ENCODE measurements at regions not wholly inside any gene's neighbourhood (a gene's known extent, or its start where the extent isn't known, plus 50 kb on each side); places are given as distances from the start of the nearest gene placed in this dataset.
"Not testable (repeated sequence)": the region's sequence is repeated elsewhere in the genome, so short reads cannot be mapped to it uniquely, and the experiment has no call there.

GRCh38 chr10:123318516-123318915 lies 164.3 kb downstream of the BUB3 start:
- no peak for DNase-seq

DNA sequence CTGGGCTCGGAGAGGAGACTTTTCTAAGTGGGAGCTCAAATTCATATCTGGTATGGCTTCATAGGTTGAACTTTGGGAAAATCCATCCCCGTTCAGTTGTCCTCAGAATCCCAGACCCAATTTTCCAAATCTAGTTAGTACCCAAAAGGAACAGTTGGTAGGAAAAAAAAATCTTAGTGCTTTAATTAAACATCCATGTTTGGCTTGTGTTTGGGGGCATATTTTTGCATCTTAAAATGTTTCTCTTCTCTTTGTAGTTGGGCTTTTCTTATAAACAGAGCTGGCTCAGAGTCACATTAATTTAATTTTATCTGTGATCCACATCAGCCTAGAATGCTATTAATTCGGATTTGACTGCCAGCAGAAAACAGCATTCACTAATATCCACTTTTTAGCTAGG lies 165.9 kb downstream of the BUB3 start:
- DNase-seq, result no peak

- no peak for DNase-seq
These were observed 169.7 kb downstream of the BUB3 start for GRCh38 chr10:123323884-123324283.

DNA sequence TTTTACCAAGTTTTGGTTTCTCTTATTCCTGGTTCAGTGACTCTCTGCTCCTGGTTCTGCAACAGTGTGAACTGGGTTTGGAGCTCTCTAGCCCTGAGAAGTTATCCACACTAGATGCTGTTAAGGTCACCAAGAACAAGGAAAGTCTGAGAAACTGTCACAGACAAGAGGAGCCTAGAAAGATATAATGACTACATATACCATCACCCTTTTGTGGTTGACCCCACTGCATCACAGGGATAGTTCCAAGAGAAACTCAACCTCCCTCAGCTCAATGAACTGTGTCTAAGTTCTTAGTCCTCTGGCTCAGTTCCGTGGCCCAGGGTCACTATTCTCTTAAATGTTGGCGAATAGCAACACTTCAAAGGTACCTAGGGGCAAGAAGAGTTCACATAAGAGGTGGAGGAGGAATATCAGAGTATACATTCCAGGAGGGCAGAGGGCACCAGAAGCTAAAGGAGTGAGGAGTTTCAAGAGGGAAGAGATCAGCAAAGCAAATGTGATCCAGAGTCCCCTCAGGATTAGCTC lies 171.5 kb downstream of the BUB3 start:
- no peak for DNase-seq

GRCh38 chr10:123326674-123327073 lies 172.5 kb downstream of the BUB3 start:
- no peak for DNase-seq

GRCh38 chr10:123327450-123327849 lies 173.2 kb downstream of the BUB3 start:
- DNase-seq, result no peak

- DNase-seq, result no peak
These were observed 173.7 kb downstream of the BUB3 start for GRCh38 chr10:123327896-123328295.

DNA sequence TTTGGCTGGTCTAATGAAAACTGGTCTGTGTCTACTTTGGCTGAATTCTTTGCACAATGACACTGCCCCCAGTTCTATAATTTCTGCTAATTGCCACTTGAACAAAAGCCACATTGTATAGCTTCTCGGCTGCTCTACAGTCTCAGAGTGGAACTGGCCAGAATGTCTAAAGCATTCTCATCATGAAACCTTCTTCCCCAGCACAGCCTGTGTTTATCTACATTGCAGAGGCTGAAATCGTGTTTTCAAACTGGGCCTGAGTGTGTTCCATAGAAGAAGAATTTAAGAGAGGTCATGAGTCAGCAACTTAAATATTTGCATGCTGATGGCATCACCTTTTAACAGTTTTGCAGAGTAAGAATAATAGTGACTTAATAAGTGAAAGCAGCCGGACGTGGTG lies 177.2 kb downstream of the BUB3 start:
- DNase-seq, result no peak

DNA sequence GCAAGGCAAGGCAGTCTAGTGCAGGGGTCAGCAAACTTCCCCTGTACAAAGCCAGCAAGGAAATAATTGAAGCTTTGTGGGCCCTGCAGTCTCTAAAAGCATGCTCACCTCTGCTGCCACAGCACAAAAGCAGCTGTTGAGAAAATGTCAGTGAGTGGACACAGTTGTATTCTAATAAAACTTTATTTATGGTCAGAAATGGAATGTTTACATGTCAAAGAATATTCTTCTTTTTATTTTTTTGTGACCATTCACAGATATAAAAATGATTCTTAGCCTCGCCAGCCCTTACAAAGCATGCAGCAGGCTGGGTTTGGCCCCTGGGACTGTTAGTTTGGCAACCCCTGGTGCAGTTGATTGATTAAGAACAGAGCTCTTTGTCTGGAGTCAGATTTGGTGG lies 192.4 kb downstream of the BUB3 start:
- no peak for DNase-seq

DNA sequence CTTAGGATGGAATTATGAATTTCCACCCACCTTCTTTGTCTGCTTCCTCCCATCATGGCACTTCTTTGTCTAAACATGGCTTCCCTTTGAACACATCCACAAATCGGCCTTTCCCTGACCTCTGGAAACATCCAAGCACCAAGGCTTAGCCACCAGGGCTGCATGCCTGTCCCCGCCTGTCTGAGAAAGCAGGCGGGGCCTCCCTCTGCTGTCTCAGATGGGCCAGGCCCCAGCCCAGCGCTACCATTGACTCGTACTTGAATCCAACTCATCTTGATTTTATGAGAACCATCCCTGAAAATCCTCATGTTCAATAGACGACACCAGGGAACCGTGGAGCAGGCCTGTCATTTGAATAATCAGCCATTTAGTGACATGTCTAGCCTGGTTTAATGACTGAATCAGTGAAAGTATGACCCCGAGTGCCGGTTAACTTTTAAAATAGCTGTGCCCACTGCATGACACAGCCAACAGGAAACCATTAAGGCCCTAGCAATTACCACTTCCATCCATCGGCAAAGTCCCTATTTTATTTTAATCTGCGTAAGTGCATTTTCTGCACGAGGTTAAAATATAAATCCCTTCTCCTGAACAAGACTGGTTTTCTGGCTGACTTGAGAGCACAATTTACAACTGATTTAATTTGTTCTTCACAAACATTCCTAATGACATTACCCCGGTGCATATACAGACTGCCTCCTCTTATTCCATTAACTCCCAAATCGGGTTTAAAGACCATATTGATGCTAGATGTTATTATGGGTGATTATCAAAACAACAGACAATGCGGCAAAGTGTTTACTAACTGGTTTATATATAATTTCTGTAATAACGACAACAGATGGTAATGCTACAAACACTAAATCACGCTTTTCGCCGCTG lies 194.7 kb downstream of the BUB3 start:
- no peak for DNase-seq

DNA sequence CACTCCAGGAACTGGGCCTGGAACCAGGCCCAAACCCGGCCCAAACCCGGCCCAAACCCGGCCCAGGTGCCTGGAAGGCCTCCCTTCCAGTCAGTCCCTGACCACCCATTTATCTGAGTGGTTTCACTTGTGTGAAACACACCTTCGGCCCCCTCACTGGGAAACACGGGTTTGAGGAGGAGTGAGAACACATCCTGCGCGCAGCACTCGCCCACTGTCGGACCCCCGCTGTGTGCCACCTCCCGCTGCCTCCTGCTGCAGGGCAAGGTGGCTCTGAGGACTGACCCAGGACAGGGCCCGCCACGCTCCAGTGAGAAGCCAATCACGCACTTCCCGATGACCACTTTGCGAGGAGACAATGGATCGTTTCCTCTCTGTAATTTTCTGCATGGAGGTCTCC lies 197.5 kb downstream of the BUB3 start:
- no peak for DNase-seq

- DNase-seq, result no peak
These were observed 200.3 kb downstream of the BUB3 start for GRCh38 chr10:123354521-123354920.

DNA sequence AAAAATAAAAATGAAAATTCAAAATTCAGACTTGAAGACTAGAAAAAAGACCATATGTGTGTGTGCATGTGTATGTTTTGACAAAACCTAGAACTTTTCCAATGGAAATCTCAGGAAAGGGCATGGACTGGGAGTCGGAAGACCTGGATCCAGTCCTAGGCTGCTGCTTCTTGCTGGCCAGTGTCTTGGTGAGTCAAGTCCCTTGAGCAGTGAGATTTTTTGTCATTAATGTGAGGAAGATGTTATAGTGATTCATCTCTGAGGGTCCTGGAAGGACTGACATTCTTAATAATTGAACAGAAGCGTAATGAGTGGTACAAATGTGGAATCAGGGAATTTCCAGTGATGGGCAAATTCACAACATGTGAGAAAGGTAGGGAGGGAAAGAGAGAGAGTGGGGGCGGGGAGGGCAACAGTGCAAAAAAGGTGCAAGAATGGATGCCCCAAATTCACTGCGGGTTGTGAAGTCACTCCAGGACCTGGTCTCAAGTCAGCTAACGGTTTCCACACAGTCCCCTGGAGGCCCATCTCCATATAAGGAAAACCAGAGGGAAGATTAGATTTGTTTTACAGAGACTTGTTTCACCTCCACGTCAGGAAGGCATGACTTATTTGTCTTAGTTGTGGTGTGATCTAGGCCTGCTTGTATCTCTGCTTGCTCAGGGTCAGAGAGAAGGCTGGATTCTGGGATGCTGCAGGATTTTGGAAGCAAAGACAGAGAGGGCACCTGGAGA lies 201.7 kb downstream of the BUB3 start:
- DNase-seq, result no peak

DNA sequence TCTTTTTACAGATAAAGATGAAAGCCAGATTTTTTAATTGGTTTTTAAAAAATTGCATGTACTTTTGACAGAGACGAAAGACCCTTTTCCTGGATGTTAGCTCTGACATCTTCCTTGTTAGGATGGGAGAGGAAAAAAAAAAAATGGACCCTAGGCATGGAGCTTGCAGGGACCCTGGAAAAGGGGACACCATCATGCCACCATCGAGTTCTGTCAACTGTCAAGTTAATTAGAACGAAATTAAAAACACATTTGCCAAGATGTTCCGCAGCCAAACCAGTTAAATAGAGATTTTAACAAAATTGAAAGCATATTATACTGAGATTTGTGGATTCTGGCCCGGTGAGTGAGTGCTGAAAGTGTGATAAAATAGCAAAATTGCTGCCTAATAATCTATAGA lies 202.6 kb downstream of the BUB3 start:
- DNase-seq, result no peak

DNA sequence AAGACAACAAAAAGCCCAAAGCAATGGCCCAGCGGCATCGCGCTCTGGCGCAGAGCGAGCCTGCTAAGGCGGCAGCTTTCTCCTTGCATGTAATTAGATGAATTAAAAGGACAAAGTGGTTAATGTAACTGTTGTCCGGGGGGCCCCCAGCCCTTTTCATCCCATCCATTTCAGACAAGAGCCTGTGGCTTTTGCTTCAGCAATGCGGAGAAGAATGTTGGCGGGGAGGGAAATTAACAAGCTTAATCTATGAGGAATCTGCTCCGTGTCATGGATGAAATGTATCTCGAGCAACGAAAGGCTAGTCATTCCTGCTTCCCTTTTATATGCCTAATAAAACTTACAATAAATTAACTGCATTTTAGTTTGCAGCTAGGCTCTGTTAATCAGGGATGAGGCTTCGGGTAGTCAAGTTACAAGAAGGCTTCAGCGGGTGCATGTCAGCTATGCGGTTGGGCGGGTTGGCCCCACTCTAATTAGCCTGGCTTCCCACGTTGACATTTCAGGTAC lies 203.3 kb downstream of the BUB3 start:
- DNase-seq, result peak; percentile 73

DNA sequence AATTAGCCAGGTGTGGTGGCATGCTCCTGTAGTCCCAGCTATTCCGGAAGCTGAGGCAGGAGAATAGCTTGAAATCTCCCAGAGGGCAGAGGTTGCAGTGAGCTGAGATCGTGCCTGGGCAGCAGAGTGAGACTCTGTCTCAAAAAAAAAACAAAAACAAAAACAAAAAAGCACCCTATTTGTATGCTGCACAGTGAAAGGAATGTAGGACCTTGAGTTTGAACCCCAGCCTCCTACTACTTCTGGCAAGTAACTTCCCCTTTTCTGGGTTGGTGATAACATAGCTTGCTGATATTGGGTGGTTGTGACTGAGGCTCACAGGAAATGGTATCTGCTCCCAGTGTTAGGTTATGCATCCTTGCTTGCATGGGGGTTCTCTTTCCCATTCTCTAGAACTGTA lies 205.3 kb downstream of the BUB3 start:
- no peak for DNase-seq

DNA sequence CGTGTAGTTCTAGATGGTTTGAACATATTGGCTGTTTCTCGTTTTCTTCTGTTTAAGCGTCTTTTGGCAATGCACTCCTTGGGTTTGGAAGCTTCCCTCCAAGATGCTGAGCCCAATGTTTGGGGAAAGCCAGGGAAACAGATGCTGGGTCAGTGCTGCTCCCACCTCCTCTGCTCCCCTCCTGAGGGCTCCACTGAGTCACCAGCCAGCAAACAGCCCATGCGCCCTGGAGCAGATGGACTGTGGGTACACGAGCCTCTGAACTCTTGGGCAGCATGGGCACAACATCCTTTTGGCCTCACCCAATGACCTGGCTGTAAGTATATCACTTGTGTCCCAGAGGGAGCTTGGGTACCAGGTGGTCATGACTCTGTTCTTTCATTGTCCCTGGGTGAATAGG lies 207.6 kb downstream of the BUB3 start:
- DNase-seq, result no peak

- DNase-seq, result no peak
These were observed 213.0 kb downstream of the BUB3 start for GRCh38 chr10:123367195-123367594.

- not testable (repeated sequence) for DNase-seq
These were observed 217.4 kb downstream of the BUB3 start for GRCh38 chr10:123371626-123372025.

DNA sequence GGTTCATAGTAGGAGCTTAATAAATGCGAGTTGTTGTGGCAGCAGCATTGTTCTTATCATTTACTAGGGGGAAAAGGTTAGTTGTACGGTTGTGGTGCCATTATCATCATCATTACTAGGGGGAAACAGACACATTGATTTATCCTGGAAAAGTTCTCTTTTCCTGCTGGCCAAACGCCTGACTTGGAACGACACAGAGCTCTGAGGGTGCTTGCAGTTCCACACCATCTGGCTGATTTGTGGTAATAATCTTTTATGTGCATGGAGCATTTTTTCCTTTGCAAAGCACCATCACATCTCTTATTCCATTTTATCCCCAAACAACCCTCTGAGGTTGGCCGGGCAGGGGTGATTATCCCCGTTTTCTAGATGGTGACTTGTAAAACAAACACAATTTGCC lies 219.4 kb downstream of the BUB3 start:
- DNase-seq, result no peak

DNA sequence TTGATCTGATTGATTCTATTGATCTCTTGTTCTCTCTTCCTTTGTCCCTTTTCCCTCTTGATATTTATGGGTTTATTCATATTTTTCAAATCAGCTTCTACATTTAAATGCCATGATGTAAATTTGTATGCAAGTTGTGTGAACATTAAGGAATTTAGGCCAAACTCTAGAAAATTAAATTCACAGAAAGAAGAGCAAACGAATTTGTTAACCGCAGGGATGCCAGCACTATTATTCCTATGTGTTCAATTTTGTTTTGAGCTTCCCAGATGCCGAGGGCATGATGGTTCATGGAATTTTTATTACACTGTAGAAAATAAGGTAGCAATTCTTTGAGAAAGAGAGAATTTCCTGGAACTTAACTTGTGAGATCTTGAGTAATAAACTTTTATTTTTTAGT lies 220.9 kb downstream of the BUB3 start:
- DNase-seq, result no peak

GRCh38 chr10:123375738-123376137 lies 221.5 kb downstream of the BUB3 start:
- DNase-seq, result no peak

DNA sequence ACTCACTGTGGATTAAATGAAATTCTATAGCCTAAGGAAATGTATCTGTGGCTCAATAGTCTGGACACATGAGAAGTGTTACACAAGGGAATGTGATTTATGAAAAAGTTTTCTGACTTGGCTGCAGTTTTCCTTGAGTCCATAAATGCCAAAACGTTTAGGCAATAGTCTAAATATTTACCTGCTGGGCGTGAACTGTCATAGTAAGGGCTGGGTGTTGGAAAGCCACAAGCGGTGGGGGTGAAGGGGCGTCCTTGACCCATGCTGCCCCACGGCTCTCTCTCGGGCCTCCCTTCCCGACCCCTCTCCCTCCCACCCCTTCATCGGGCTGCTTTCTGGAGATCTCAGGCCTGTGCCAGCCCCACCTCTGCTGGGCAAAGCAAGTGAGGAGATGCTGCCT lies 223.7 kb downstream of the BUB3 start:
- DNase-seq, result no peak

Measured in left kidney (tissue), 1 donor.